ENCODE measurements at regions not wholly inside any gene's neighbourhood (a gene's known extent, or its start where the extent isn't known, plus 50 kb on each side); places are given as distances from the start of the nearest gene placed in this dataset.

DNA sequence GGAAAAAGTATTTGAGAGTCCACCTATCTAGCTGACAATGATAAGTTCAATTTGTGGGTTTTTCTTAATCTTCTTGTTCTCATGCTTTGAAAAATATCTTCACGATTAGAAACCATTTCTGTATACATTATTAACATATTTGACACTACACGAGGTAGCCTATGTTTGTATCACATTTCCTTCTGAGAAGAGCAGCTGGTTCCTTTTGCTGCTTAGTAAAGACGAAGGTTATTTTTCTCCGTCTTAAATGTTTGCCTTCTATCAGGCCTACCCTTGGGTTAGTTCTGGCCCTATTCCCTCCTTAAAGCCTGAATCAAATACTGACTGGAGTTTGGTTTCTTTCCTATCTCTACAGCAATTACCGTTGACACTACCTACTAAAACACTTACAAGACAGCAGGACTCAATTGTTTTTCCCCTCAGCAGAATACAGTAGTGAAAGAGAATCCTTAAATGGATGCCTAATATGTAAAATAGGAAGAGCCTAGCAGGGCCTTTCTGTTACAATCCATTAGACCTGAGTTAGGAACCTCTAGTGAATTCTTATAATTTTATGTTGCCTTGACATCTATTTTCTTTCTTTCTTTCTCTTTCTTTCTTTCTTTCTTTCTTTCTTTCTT, 790.4 kb downstream of the EPHA4 start:
- H3K9me3 Mint-ChIP-seq: peaks cover 5% of the 10 kb centered on the region
- no peak overlapping the region for H3K27ac Mint-ChIP-seq (ENCODE audit: unreplicated experiment)
- peaks cover 6% of the 10 kb centered on the region for H3K4me1 Mint-ChIP-seq
- no peaks in the 10 kb centered on the region for H3K36me3 Mint-ChIP-seq (ENCODE audit: low read depth)
- TF ChIP-seq, protein P1, sequence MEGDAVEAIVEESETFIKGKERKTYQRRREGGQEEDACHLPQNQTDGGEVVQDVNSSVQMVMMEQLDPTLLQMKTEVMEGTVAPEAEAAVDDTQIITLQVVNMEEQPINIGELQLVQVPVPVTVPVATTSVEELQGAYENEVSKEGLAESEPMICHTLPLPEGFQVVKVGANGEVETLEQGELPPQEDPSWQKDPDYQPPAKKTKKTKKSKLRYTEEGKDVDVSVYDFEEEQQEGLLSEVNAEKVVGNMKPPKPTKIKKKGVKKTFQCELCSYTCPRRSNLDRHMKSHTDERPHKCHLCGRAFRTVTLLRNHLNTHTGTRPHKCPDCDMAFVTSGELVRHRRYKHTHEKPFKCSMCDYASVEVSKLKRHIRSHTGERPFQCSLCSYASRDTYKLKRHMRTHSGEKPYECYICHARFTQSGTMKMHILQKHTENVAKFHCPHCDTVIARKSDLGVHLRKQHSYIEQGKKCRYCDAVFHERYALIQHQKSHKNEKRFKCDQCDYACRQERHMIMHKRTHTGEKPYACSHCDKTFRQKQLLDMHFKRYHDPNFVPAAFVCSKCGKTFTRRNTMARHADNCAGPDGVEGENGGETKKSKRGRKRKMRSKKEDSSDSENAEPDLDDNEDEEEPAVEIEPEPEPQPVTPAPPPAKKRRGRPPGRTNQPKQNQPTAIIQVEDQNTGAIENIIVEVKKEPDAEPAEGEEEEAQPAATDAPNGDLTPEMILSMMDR (conservative IDR thresholded peaks at IDR 0.05): no peak
- no peak for DNase-seq (ENCODE audit: low read depth, low spot score)
- H3K27me3 Mint-ChIP-seq (ENCODE audit: low read depth): no peaks in the 10 kb centered on the region
- no peak overlapping the region for H3K4me3 Mint-ChIP-seq

DNA sequence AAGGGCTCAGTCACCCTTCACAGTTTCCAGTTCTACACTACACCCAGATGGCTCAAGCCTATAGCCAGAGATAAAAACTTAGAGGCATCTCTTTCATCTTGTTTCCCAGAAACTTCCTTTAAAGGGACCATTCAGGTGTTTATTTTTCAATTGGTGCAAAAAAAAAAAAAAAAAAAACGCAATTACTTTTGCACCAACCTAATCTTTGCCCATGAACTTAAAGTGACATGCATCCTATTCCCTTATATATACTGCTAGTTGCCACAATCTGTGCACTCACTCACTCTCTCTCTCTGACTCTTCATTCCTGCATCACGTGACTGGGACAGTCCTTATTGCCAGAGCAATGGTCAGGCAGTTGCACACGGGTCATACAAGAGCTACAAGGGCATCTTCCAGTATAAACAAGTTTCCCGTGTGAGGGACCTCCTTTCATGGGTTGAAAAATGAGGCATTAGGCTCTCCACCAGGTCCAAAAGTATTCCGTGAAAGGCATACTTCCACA, 789.4 kb downstream of the EPHA4 start:
- H3K4me1 Mint-ChIP-seq: peaks cover 6% of the 10 kb centered on the region
- H3K27me3 Mint-ChIP-seq (ENCODE audit: low read depth): no peaks in the 10 kb centered on the region

DNA sequence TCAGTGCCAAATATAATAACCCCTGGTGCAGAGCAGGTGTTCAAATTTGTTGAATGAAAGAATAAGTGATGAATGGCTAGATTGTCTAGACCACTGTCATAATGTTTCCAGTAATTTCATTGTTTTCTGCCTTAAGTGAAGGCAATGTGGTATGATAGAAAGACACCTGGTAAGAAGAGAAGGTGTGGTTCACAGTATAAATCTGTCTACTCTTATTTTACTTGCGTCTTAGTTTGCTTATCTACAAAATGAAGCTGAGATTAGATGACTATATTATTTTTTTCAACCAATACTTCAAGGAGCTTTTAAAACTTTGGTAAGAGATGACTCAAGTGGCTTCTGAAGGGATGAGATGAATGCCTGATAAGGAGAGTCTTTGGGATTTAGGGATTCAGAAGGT, 788.4 kb downstream of the EPHA4 start:
- Mint-ChIP-seq H3K27me3 (ENCODE audit: low read depth) (no peaks in the 10 kb centered on the region), H3K36me3 (ENCODE audit: low read depth) (no peaks in the 10 kb centered on the region)

More for the DNA sequence above, 789.4 kb downstream of the EPHA4 start:
- no peak overlapping the region for H3K4me3 Mint-ChIP-seq
- H3K9me3 Mint-ChIP-seq: peaks cover 4% of the 10 kb centered on the region
- H3K36me3 Mint-ChIP-seq (ENCODE audit: low read depth): no peaks in the 10 kb centered on the region
- no peak for DNase-seq (ENCODE audit: low read depth, low spot score)
- TF ChIP-seq, protein P1 (conservative IDR thresholded peaks at IDR 0.05): no peak
- H3K27ac Mint-ChIP-seq (ENCODE audit: unreplicated experiment): no peak overlapping the region

DNA sequence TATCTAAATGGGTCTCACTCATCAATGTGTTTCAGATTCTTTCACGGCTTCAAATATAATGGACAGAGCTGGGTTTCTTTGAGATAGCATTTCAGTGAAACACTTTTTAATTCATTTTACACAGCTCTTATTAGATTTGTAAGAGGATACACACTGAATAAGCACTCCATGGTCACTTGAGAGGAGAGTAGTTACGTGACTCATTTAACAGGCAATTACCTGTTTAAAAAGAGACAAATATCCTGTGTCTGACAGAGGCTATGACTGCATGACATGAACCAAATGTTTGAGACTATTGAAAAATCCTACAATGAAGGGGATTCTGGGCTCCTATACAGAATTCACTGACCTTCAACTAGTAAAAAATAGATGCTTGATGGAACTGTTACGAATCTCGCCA, 786.9 kb downstream of the EPHA4 start:
- Mint-ChIP-seq H3K27me3 (ENCODE audit: low read depth) (no peaks in the 10 kb centered on the region), H3K9me3 (peaks cover 6% of the 10 kb centered on the region), H3K27ac (ENCODE audit: unreplicated experiment) (no peak overlapping the region), H3K4me3 (no peak overlapping the region), H3K36me3 (ENCODE audit: low read depth) (peaks cover 2% of the 10 kb centered on the region), H3K4me1 (peaks cover 3% of the 10 kb centered on the region)
- no peak for DNase-seq (ENCODE audit: low read depth, low spot score)
- TF ChIP-seq, protein P1 (conservative IDR thresholded peaks at IDR 0.05): no peak

More for the DNA sequence above, 788.4 kb downstream of the EPHA4 start:
- H3K4me1 Mint-ChIP-seq: peaks cover 6% of the 10 kb centered on the region
- H3K9me3 Mint-ChIP-seq: peaks cover 4% of the 10 kb centered on the region
- no peak for DNase-seq (ENCODE audit: low read depth, low spot score)
- no peak overlapping the region for H3K4me3 Mint-ChIP-seq
- H3K27ac Mint-ChIP-seq (ENCODE audit: unreplicated experiment): no peak overlapping the region
- TF ChIP-seq, protein P1 (conservative IDR thresholded peaks at IDR 0.05): no peak

DNA sequence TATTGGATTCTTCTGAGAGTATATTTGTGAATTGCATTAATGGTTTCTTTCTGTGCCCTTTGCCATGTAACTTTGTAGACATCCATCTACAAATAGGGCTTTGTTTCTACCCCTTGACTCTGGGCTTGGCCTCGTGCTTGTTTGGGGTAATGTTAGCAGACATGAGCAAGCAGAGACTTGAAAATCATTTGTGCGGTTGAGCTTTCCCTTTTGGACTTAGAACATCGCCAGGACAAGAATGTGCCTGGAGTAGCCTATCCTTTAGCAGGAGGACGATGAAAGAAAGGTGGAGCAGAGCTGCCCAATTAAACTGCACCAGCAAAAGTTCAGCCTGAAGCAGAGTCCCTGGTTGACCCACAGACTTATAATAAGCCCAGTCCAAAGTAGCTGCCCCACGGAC, 785.9 kb downstream of the EPHA4 start:
- Mint-ChIP-seq H3K4me1 (no peaks in the 10 kb centered on the region), H3K27ac (ENCODE audit: unreplicated experiment) (no peak overlapping the region), H3K9me3 (peaks cover 6% of the 10 kb centered on the region), H3K36me3 (ENCODE audit: low read depth) (peaks cover 2% of the 10 kb centered on the region), H3K27me3 (ENCODE audit: low read depth) (no peaks in the 10 kb centered on the region), H3K4me3 (no peak overlapping the region)
- DNase-seq (ENCODE audit: low read depth, low spot score): no peak
- TF ChIP-seq, protein P1 (conservative IDR thresholded peaks at IDR 0.05): no peak
